ENCODE measurements at regions not wholly inside any gene's neighbourhood (a gene's known extent, or its start where the extent isn't known, plus 50 kb on each side); places are given as distances from the start of the nearest gene placed in this dataset.

GRCh38 chr14:71618047-71618446, 314.2 kb upstream of the RGS6 start:
- TF ChIP-seq CTCF (conservative IDR thresholded peaks at IDR 0.05): no peak
- no peak for TF ChIP-seq EZH2 (IDR thresholded peaks at IDR 0.05; ENCODE audit: low read depth)

All from PC-9 (cell line).